Esophagus muscularis mucosa (tissue), 4 donors: ENCODE measurements at regions not wholly inside any gene's neighbourhood (a gene's known extent, or its start where the extent isn't known, plus 50 kb on each side); places are given as distances from the start of the nearest gene placed in this dataset.

Source experiments
- DNase-seq: peaks from one replicate; pipeline ENCODE4 v3.0.0-alpha.2; 2017; ENCODE audit errors: extremely low spot score
- H3K27ac ChIP-seq, 4 donors: fragments of 200-600 bp; sonication (generic); replicated peaks in 1 of 4; 1 replicate in 3 of 4; 2 replicates in 1 of 4; pipeline ENCODE4 v1.5.1; 2016 to 2019; ENCODE audit warnings: mild to moderate bottlenecking in 1 of 4
- H3K27me3 ChIP-seq, 4 donors: fragments of 200-600 bp; sonication (generic); one replicate each; pipeline versions ENCODE4 v1.5.1 to v1.6.0; 2016 to 2019
- H3K36me3 ChIP-seq, 4 donors: fragments of 200-600 bp; sonication (generic); one replicate each; pipeline ENCODE4 v1.5.1; 2016 to 2019
- H3K4me1 ChIP-seq, 4 donors: fragments of 200-600 bp; sonication (generic); one replicate each; pipeline ENCODE4 v1.5.1; 2016 to 2019
- H3K4me3 ChIP-seq, 4 donors: fragments of 200-600 bp; sonication (generic); 1 replicate in 2 of 4; 2 replicates in 2 of 4; pipeline ENCODE4 v1.5.1; 2016 to 2019; ENCODE audit warnings: mild to moderate bottlenecking in 4 of 4, moderate library complexity in 1 of 4
- H3K9me3 ChIP-seq, 4 donors: fragments of 200-600 bp; sonication (generic); 1 replicate in 3 of 4; 2 replicates in 1 of 4; pipeline ENCODE4 v1.5.1; 2016 to 2019
- EP300 ChIP-seq: sonication (generic); formaldehyde crosslinking; IDR thresholded peaks from one replicate; pipeline ENCODE4 v1.6.1; 2017; ENCODE audit warnings: antibody characterized with exemption
- POLR2A ChIP-seq: fragments of 450-650 bp; IDR thresholded peaks from one replicate; pipeline ENCODE4 v1.6.1; 2017; ENCODE audit warnings: antibody characterized with exemption, moderate library complexity, mild to moderate bottlenecking, low read depth
- POLR2AphosphoS5 ChIP-seq, 2 donors: sonication (generic); formaldehyde crosslinking; IDR thresholded peaks; one replicate each; pipeline ENCODE4 v1.6.1; 2017; ENCODE audit warnings: antibody characterized with exemption in 2 of 2
- WGBS: methylation state at CpG from one replicate; pipeline ENCODE4 v1.1.5; 2018; 5-methylcytosine and 5-hydroxymethylcytosine counted together
- intact Hi-C: fragments of 100-400 bp; cut with DNase I; formaldehyde crosslinking; loops from one replicate; pipeline ENCODE4 v1.15.1; 2023
- TF ChIP-seq, protein P1 (sequence below), 3 experiments: fragments of 200-600 bp in 2 of 3; fragments of 450-650 bp in 1 of 3; sonication (generic) in 2 of 3; IDR thresholded peaks; one replicate each; pipeline ENCODE4 v1.5.1; 2017 to 2019; ENCODE audit warnings: antibody characterized with exemption in 3 of 3, mild to moderate bottlenecking in 2 of 3, moderate library complexity in 1 of 3

GRCh38 chr11:29634244-29634643 is 382.6 kb downstream of the KCNA4 start:
- no peak overlapping the region for H3K27ac ChIP-seq
- no peak overlapping the region for H3K4me3 ChIP-seq
- intact Hi-C loops, result no loop called here
- no peaks in the 10 kb centered on the region for H3K27me3 ChIP-seq
- no peak for DNase-seq
- TF ChIP-seq POLR2AphosphoS5 (IDR thresholded peaks at IDR 0.05) (no peak), POLR2A (no peak), EP300 (no peak)
- TF ChIP-seq, protein P1, sequence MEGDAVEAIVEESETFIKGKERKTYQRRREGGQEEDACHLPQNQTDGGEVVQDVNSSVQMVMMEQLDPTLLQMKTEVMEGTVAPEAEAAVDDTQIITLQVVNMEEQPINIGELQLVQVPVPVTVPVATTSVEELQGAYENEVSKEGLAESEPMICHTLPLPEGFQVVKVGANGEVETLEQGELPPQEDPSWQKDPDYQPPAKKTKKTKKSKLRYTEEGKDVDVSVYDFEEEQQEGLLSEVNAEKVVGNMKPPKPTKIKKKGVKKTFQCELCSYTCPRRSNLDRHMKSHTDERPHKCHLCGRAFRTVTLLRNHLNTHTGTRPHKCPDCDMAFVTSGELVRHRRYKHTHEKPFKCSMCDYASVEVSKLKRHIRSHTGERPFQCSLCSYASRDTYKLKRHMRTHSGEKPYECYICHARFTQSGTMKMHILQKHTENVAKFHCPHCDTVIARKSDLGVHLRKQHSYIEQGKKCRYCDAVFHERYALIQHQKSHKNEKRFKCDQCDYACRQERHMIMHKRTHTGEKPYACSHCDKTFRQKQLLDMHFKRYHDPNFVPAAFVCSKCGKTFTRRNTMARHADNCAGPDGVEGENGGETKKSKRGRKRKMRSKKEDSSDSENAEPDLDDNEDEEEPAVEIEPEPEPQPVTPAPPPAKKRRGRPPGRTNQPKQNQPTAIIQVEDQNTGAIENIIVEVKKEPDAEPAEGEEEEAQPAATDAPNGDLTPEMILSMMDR (IDR thresholded peaks at IDR 0.05), result no peak
- peaks cover 0 to 8% (median 3%) of the 10 kb centered on the region in 4 donors for H3K4me1 ChIP-seq
- H3K36me3 ChIP-seq, result no peaks in the 10 kb centered on the region
- H3K9me3 ChIP-seq, result no peaks in the 10 kb centered on the region

DNA sequence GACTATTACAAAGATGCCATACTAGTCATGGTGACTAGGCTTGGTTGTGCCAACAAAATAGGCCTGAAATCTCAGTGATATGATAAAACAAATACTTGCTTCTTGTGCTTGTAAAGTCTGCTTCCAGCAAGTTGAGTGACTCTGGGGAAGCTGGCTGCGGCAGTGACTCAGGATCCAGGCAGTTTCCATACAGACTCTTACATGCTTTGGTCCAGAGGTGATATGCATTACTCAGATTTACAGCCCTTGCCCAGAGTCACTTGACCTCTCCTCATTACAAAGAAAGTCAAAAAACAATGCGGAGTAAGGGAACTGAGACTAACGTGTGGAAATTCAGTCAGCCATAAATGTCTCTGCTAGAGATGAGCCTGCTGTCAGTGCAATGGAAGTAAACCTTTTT is 387.5 kb downstream of the KCNA4 start:
- Histone ChIP-seq H3K36me3 (no peaks in the 10 kb centered on the region), H3K27me3 (no peaks in the 10 kb centered on the region)

DNA sequence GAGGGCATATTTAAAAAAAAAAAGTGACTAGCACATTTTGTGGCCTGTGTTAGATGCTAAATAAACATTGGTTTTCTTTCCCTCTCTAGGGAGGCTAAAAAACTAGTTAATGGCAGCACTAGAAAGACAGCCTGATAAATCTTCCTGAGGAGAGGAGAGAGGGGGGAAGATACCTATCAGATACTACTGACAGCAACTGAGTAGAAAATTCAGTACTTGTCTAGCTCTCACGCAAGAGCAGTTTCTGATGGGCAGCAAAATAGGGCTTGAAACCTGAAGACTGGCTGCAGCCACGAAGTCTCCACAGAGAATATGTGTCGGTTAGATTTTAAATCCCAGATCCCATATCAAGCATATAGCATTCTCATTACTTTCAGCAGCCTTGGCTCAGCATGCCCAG is 388.2 kb downstream of the KCNA4 start:
- no peak for DNase-seq
- H3K27me3 ChIP-seq, result no peaks in the 10 kb centered on the region
- intact Hi-C loops, result no loop called here
- H3K9me3 ChIP-seq, result no peaks in the 10 kb centered on the region
- H3K4me1 ChIP-seq, result no peaks in the 10 kb centered on the region
- WGBS, result 78% methylated on average over 3 of the region's 3 CpGs
- TF ChIP-seq EP300, result no peak
- H3K27ac ChIP-seq, result no peak overlapping the region
- H3K4me3 ChIP-seq, result no peak overlapping the region
- H3K36me3 ChIP-seq, result no peaks in the 10 kb centered on the region

More for the DNA sequence above, 387.5 kb downstream of the KCNA4 start:
- no peak for DNase-seq
- H3K27ac ChIP-seq, result no peak overlapping the region
- H3K4me1 ChIP-seq, result no peaks in the 10 kb centered on the region
- WGBS, result 84% methylated on average over 3 of the region's 3 CpGs
- H3K9me3 ChIP-seq, result no peaks in the 10 kb centered on the region
- TF ChIP-seq POLR2A, result no peak
- TF ChIP-seq EP300, result no peak
- no peak for TF ChIP-seq POLR2AphosphoS5 (IDR thresholded peaks at IDR 0.05)
- TF ChIP-seq, protein P1 (IDR thresholded peaks at IDR 0.05), result no peak
- intact Hi-C loops, result no loop called here
- no peak overlapping the region for H3K4me3 ChIP-seq

- TF ChIP-seq POLR2AphosphoS5 (IDR thresholded peaks at IDR 0.05) (no peak), POLR2A (no peak), EP300 (no peak)
- TF ChIP-seq, protein P1 (IDR thresholded peaks at IDR 0.05), result no peak
- Histone ChIP-seq H3K4me3 (no peak overlapping the region), H3K27ac (no peak overlapping the region), H3K36me3 (no peaks in the 10 kb centered on the region), H3K4me1 (no peaks in the 10 kb centered on the region), H3K9me3 (no peaks in the 10 kb centered on the region), H3K27me3 (no peaks in the 10 kb centered on the region)
- no peak for DNase-seq
- intact Hi-C loops, result no loop called here
- WGBS, result 73% methylated on average over 1 of the region's 1 CpG
These were observed 389.3 kb downstream of the KCNA4 start for GRCh38 chr11:29627541-29627940.

DNA sequence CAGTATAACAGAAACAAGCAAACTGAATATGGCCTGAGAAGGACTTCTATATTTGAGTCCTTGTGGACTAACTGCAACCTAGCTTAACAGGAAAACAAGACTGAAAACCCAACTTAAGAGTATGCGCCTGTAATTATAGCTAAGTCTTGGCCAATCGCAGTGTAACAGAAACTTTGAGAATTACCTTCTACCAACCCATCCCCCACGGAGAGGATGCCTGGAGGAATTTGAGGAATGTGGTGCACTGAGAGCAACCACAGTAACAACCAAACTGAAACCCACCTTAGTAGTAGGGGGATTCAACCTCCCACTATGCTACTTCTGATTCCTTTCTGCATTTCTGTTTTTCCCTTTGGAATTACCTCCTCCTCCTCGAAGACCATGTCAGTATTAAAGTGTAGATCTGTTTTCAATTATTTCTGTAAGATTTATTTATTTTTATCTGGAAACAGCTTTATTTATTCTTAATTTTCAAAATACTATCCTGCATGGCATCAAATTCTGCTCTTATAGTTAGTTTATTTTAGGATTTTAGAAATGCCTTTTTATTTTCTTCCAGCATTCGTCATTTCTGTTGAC is 393.6 kb downstream of the KCNA4 start:
- 48% methylated on average over 5 of the region's 5 CpGs for WGBS
- no peak overlapping the region for H3K27ac ChIP-seq
- intact Hi-C loops, result no loop called here
- no peak for DNase-seq
- H3K4me1 ChIP-seq, result no peaks in the 10 kb centered on the region
- H3K36me3 ChIP-seq, result no peaks in the 10 kb centered on the region
- TF ChIP-seq EP300 (no peak), POLR2A (no peak), POLR2AphosphoS5 (IDR thresholded peaks at IDR 0.05) (no peak)
- TF ChIP-seq, protein P1 (IDR thresholded peaks at IDR 0.05), result no peak
- H3K9me3 ChIP-seq, result no peaks in the 10 kb centered on the region
- H3K27me3 ChIP-seq, result no peaks in the 10 kb centered on the region
- no peak overlapping the region for H3K4me3 ChIP-seq
